ENCODE measurements at regions not wholly inside any gene's neighbourhood (a gene's known extent, or its start where the extent isn't known, plus 50 kb on each side); places are given as distances from the start of the nearest gene placed in this dataset.

GRCh38 chr16:50878536-50878935, 136.7 kb downstream of the CYLD start:
- DNase-seq (ENCODE audit: low read depth): no peak

GRCh38 chr16:50876263-50876662, 134.4 kb downstream of the CYLD start:
- no peak for DNase-seq (ENCODE audit: low read depth)

- DNase-seq (ENCODE audit: low read depth): no peak
These were observed 126.7 kb downstream of the CYLD start for GRCh38 chr16:50868577-50868976.

- no peak for DNase-seq (ENCODE audit: low read depth)
These were observed 124.9 kb downstream of the CYLD start for GRCh38 chr16:50866806-50867205.

GRCh38 chr16:50864386-50864785, 122.5 kb downstream of the CYLD start:
- DNase-seq (ENCODE audit: low read depth): no peak

- no peak for DNase-seq (ENCODE audit: low read depth)
These were observed 121.8 kb downstream of the CYLD start for GRCh38 chr16:50863644-50864144.

GRCh38 chr16:50862818-50863643, 121.1 kb downstream of the CYLD start:
- no peak for DNase-seq (ENCODE audit: low read depth)

GRCh38 chr16:50861970-50862411, 120.1 kb downstream of the CYLD start:
- no peak for DNase-seq (ENCODE audit: low read depth)

- DNase-seq (ENCODE audit: low read depth): no peak
These were observed 119.6 kb downstream of the CYLD start for GRCh38 chr16:50861451-50861850.

GRCh38 chr16:50859628-50860360, 117.9 kb downstream of the CYLD start:
- no peak for DNase-seq (ENCODE audit: low read depth)

- DNase-seq (ENCODE audit: low read depth): no peak
These were observed 117.2 kb downstream of the CYLD start for GRCh38 chr16:50858877-50859627.

GRCh38 chr16:50858376-50858775, 116.5 kb downstream of the CYLD start:
- DNase-seq (ENCODE audit: low read depth): no peak

GRCh38 chr16:50857881-50858280, 116.0 kb downstream of the CYLD start:
- no peak for DNase-seq (ENCODE audit: low read depth)

- no peak for DNase-seq (ENCODE audit: low read depth)
These were observed 115.1 kb downstream of the CYLD start for GRCh38 chr16:50856991-50857390.

GRCh38 chr16:50853329-50853728, 111.4 kb downstream of the CYLD start:
- no peak for DNase-seq (ENCODE audit: low read depth)
